IMR-90 (cell line): ENCODE measurements at regions not wholly inside any gene's neighbourhood (a gene's known extent, or its start where the extent isn't known, plus 50 kb on each side); places are given as distances from the start of the nearest gene placed in this dataset.

ENCODE experiments used
- ATAC-seq: fragments of 200-7000 bp; cut with Tn5 transposase; 2 replicates; pipeline ENCODE4 v1.9.1; 2020; ENCODE audit warnings: low read depth, mild to moderate bottlenecking, moderate library complexity
- BruUV-seq: library from RNA; stranded (reverse); fragments of 400-500 nt; replicated peaks from 2 replicates; lab custom pipeline; 2021; lab: Mats Ljungman, UMichigan
- CTCF ChIA-PET: fragments of 300-600 bp; formaldehyde crosslinking; extraction: SDS; loops from one replicate; lab custom pipeline; 2021; ENCODE audit warnings: antibody characterized with exemption; lab: Yijun Ruan, JAX
- POLR2A ChIA-PET: fragments of 300-600 bp; sonication (Branson Sonifier 250); formaldehyde crosslinking; loops from one replicate; lab custom pipeline; 2022; ENCODE audit warnings: antibody characterized with exemption; ENCODE audit not compliant: unreplicated experiment; lab: Charles Lee
- DNase-seq: peaks from one replicate; pipeline ENCODE4 v3.0.0; 2013
- H2AFZ ChIP-seq: replicated peaks from 2 replicates; pipeline ENCODE3; 2013; ENCODE audit warnings: low read length, mild to moderate bottlenecking; ENCODE audit not compliant: poor library complexity
- H2AK5ac ChIP-seq: 2 replicates; pipeline ENCODE4 v1.6.1; 2013; ENCODE audit warnings: low read depth, low read length, inconsistent platforms
- H2AK9ac ChIP-seq: replicated peaks from 2 replicates; pipeline ENCODE3; 2013; ENCODE audit warnings: mild to moderate bottlenecking, low read depth, low read length, moderate library complexity; ENCODE audit not compliant: poor library complexity
- H2BK120ac ChIP-seq: 2 replicates; pipeline ENCODE4 v1.6.1; 2013; ENCODE audit warnings: low read depth, low read length, inconsistent platforms
- H2BK15ac ChIP-seq: 3 replicates; pipeline ENCODE4 v1.6.1; 2013; ENCODE audit warnings: low read depth, low read length, inconsistent platforms
- H2BK20ac ChIP-seq: 2 replicates; pipeline ENCODE4 v1.6.1; 2013; ENCODE audit warnings: low read depth, mild to moderate bottlenecking, inconsistent platforms, low read length, moderate library complexity
- H2BK5ac ChIP-seq: 2 replicates; pipeline ENCODE4 v1.6.1; 2013; ENCODE audit warnings: mild to moderate bottlenecking, low read depth, low read length, inconsistent platforms; ENCODE audit not compliant: poor library complexity, severe bottlenecking
- H3K14ac ChIP-seq: replicated peaks from 2 replicates; pipeline ENCODE4 v1.6.1; 2013; ENCODE audit warnings: low read depth, low read length, inconsistent platforms
- H3K18ac ChIP-seq: 2 replicates; pipeline ENCODE4 v1.6.1; 2013; ENCODE audit warnings: low read depth, low read length, control low read depth
- H3K23ac ChIP-seq: 2 replicates; pipeline ENCODE4 v1.6.1; 2013; ENCODE audit warnings: low read depth, low read length, inconsistent platforms
- H3K27ac ChIP-seq: 2 replicates; pipeline ENCODE4 v1.5.1; 2013; ENCODE audit warnings: mild to moderate bottlenecking, control low read depth, low read length; ENCODE audit not compliant: insufficient read depth
- H3K27me3 ChIP-seq: 2 replicates; pipeline ENCODE4 v1.6.1; 2013; ENCODE audit warnings: low read length; ENCODE audit not compliant: control insufficient read depth, insufficient read depth
- H3K36me3 ChIP-seq: 2 replicates; pipeline ENCODE4 v1.6.1; 2013; ENCODE audit warnings: low read length, mixed read lengths; ENCODE audit not compliant: control insufficient read depth, insufficient read depth
- H3K4ac ChIP-seq: 2 replicates; pipeline ENCODE4 v1.6.1; 2013; ENCODE audit warnings: low read depth, low read length, inconsistent platforms
- H3K4me1 ChIP-seq: 2 replicates; pipeline ENCODE4 v1.6.1; 2013; ENCODE audit warnings: low read length, mixed read lengths; ENCODE audit not compliant: control insufficient read depth, insufficient read depth
- H3K4me2 ChIP-seq: 2 replicates; pipeline ENCODE4 v1.6.1; 2013; ENCODE audit warnings: low read depth, mild to moderate bottlenecking, control low read depth, low read length, moderate library complexity
- H3K4me3 ChIP-seq: 2 replicates; pipeline ENCODE4 v1.5.1; 2013; ENCODE audit warnings: low read depth, mild to moderate bottlenecking, control low read depth, low read length, moderate library complexity; ENCODE audit not compliant: insufficient read depth
- H3K56ac ChIP-seq: 2 replicates; pipeline ENCODE4 v1.6.1; 2013; ENCODE audit warnings: low read length, inconsistent platforms; ENCODE audit not compliant: insufficient read depth; ENCODE audit errors: extremely low read depth
- H3K79me1 ChIP-seq, 2 experiments: 2 replicates each; pipeline ENCODE4 v1.6.1; 2013; ENCODE audit warnings: low read length in 2 of 2, inconsistent platforms in 1 of 2, low read depth in 1 of 2
- H3K9ac ChIP-seq: 2 replicates; pipeline ENCODE4 v1.6.1; 2013; ENCODE audit warnings: low read depth, low read length, control low read depth
- H3K9me1 ChIP-seq: 2 replicates; pipeline ENCODE4 v1.6.1; 2013; ENCODE audit warnings: low read length, inconsistent platforms; ENCODE audit not compliant: insufficient read depth
- H3K9me3 ChIP-seq: 2 replicates; pipeline ENCODE4 v1.6.1; 2013; ENCODE audit warnings: low read length; ENCODE audit not compliant: control insufficient read depth, insufficient read depth
- H4K20me1 ChIP-seq: 2 replicates; pipeline ENCODE4 v1.6.1; 2013; ENCODE audit warnings: low read length, inconsistent platforms; ENCODE audit not compliant: insufficient read depth
- H4K5ac ChIP-seq: 2 replicates; pipeline ENCODE4 v1.6.1; 2013; ENCODE audit warnings: mild to moderate bottlenecking, low read depth, low read length, control low read depth
- H4K8ac ChIP-seq, 2 experiments: 2 replicates each; pipeline ENCODE4 v1.6.1; 2013; ENCODE audit warnings: low read depth in 2 of 2, low read length in 2 of 2, control low read depth in 1 of 2, inconsistent platforms in 1 of 2
- H4K91ac ChIP-seq: 2 replicates; pipeline ENCODE4 v1.6.1; 2013; ENCODE audit warnings: low read depth, low read length, inconsistent platforms; ENCODE audit not compliant: insufficient read depth
- MAFK ChIP-seq: IDR thresholded peaks from 2 replicates; pipeline ENCODE4 v1.6.1; 2012; ENCODE audit warnings: low read depth, low read length, improper control_type of control experiment
- MXI1 ChIP-seq: IDR thresholded peaks from 2 replicates; pipeline ENCODE4 v1.6.1; 2012; ENCODE audit warnings: low read depth, mild to moderate bottlenecking, low read length, moderate library complexity, borderline replicate concordance
- RAD21 ChIP-seq: IDR thresholded peaks from 2 replicates; pipeline ENCODE4 v1.6.1; 2012; ENCODE audit warnings: low read length, improper control_type of control experiment
- dilution Hi-C: fragments of 300-500 bp; cut with HindIII; formaldehyde crosslinking; loops from one replicate; pipeline ENCODE4 v1.14.3; 2018; ENCODE audit warnings: low sequenced_read_pairs; ENCODE audit not compliant: unreplicated experiment
- in situ Hi-C: fragments of 300-500 bp; cut with MboI; formaldehyde crosslinking; loops from 3 replicates; pipeline ENCODE4 v1.14.3; 2019; ENCODE audit warnings: low sequenced_read_pairs, inconsistent platforms, mixed read lengths
- intact Hi-C: fragments of 100-400 bp; cut with micrococcal nuclease; formaldehyde crosslinking; loops from 2 replicates; pipeline ENCODE4 v1.10.0; 2022
- TF ChIP-seq, protein P1 (sequence below): fragments of 150-350 bp; IDR thresholded peaks from 2 replicates; pipeline ENCODE4 v1.6.1; 2016; ENCODE audit warnings: low read depth, mild to moderate bottlenecking, low read length, moderate library complexity, borderline replicate concordance
- TF ChIP-seq, protein P2 (sequence below): conservative IDR thresholded peaks from 2 replicates; pipeline ENCODE4 v1.5.1; 2012; ENCODE audit warnings: mild to moderate bottlenecking, low read depth, low read length, improper control_type of control experiment

- intact Hi-C loops, result no loop called here
- POLR2A ChIA-PET, result no interaction called here
- H3K14ac ChIP-seq, result no peak overlapping the region
- H3K27ac ChIP-seq, result no peak overlapping the region
- no peak overlapping the region for H4K5ac ChIP-seq
- DNase-seq, result no peak
- H2AFZ ChIP-seq, result no peak overlapping the region
- BruUV-seq, result no TSS peak
- no peaks in the 10 kb centered on the region for H4K20me1 ChIP-seq
- ATAC-seq, result no peak
- in situ Hi-C loops, result no loop called here
- H3K4me1 ChIP-seq, result no peaks in the 10 kb centered on the region
- no peak overlapping the region for H3K23ac ChIP-seq
- no peaks in the 10 kb centered on the region for H3K27me3 ChIP-seq
- no peak overlapping the region for H2BK20ac ChIP-seq
- H3K4ac ChIP-seq, result no peak overlapping the region
- H2BK5ac ChIP-seq, result no peak overlapping the region
- no peak overlapping the region for H4K8ac ChIP-seq
- H2BK15ac ChIP-seq, result no peak overlapping the region
- TF ChIP-seq, protein P1, sequence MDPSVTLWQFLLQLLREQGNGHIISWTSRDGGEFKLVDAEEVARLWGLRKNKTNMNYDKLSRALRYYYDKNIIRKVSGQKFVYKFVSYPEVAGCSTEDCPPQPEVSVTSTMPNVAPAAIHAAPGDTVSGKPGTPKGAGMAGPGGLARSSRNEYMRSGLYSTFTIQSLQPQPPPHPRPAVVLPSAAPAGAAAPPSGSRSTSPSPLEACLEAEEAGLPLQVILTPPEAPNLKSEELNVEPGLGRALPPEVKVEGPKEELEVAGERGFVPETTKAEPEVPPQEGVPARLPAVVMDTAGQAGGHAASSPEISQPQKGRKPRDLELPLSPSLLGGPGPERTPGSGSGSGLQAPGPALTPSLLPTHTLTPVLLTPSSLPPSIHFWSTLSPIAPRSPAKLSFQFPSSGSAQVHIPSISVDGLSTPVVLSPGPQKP, result no peak
- TF ChIP-seq RAD21, result no peak
- TF ChIP-seq MXI1, result no peak
- no peak for TF ChIP-seq MAFK
- TF ChIP-seq, protein P2, sequence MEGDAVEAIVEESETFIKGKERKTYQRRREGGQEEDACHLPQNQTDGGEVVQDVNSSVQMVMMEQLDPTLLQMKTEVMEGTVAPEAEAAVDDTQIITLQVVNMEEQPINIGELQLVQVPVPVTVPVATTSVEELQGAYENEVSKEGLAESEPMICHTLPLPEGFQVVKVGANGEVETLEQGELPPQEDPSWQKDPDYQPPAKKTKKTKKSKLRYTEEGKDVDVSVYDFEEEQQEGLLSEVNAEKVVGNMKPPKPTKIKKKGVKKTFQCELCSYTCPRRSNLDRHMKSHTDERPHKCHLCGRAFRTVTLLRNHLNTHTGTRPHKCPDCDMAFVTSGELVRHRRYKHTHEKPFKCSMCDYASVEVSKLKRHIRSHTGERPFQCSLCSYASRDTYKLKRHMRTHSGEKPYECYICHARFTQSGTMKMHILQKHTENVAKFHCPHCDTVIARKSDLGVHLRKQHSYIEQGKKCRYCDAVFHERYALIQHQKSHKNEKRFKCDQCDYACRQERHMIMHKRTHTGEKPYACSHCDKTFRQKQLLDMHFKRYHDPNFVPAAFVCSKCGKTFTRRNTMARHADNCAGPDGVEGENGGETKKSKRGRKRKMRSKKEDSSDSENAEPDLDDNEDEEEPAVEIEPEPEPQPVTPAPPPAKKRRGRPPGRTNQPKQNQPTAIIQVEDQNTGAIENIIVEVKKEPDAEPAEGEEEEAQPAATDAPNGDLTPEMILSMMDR, result no peak
- H2BK120ac ChIP-seq, result no peak overlapping the region
- no peaks in the 10 kb centered on the region for H3K79me1 ChIP-seq
- no peak overlapping the region for H4K91ac ChIP-seq
- H3K36me3 ChIP-seq, result no peaks in the 10 kb centered on the region
- H3K18ac ChIP-seq, result no peak overlapping the region
- no peak overlapping the region for H3K4me2 ChIP-seq
- no peaks in the 10 kb centered on the region for H3K9me1 ChIP-seq
- no peak overlapping the region for H3K56ac ChIP-seq
- H3K4me3 ChIP-seq, result no peak overlapping the region
- dilution Hi-C loops, result no loop called here
- H3K9ac ChIP-seq, result no peak overlapping the region
- H2AK9ac ChIP-seq, result no peak overlapping the region
- H3K9me3 ChIP-seq, result peaks cover 2% of the 10 kb centered on the region; the same call in 1 of the 2 replicates
- CTCF ChIA-PET, result no interaction called here
- H2AK5ac ChIP-seq, result no peak overlapping the region
These were observed 201.3 kb downstream of the FSIP2 start for GRCh38 chr2:185939858-185940257.
